Smooth muscle cell (in vitro differentiated cells): ENCODE measurements at regions not wholly inside any gene's neighbourhood (a gene's known extent, or its start where the extent isn't known, plus 50 kb on each side); places are given as distances from the start of the nearest gene placed in this dataset.

Experiments
- DNase-seq: peaks from one replicate; lab custom pipeline; 2025; ENCODE audit not compliant: unreplicated experiment; lab: John Stamatoyannopoulos, UW
- H2AFZ ChIP-seq: fragments of 200-600 bp; sonication (generic); 2 replicates; pipeline ENCODE4 v1.6.0; 2016; ENCODE audit warnings: antibody characterized with exemption, low read depth, mild to moderate bottlenecking
- H3F3A ChIP-seq: fragments of 200-600 bp; sonication (generic); 2 replicates; pipeline ENCODE4 v1.6.0; 2017; ENCODE audit warnings: antibody characterized with exemption, low read depth
- H3K27ac ChIP-seq: fragments of 200-600 bp; sonication (generic); 2 replicates; pipeline ENCODE4 v1.5.1; 2016; ENCODE audit warnings: low read depth, mild to moderate bottlenecking
- H3K27me3 ChIP-seq: fragments of 200-600 bp; sonication (generic); 2 replicates; pipeline ENCODE4 v1.6.1; 2016; ENCODE audit warnings: low read depth, mild to moderate bottlenecking
- H3K36me3 ChIP-seq: fragments of 200-600 bp; sonication (generic); 2 replicates; pipeline ENCODE4 v1.5.1; 2016; ENCODE audit warnings: low read depth
- H3K4me1 ChIP-seq: fragments of 200-600 bp; sonication (generic); 2 replicates; pipeline ENCODE4 v1.5.1; 2016; ENCODE audit warnings: low read depth
- H3K4me2 ChIP-seq: fragments of 200-600 bp; sonication (generic); 2 replicates; pipeline ENCODE4 v1.6.0; 2016; ENCODE audit warnings: mild to moderate bottlenecking
- H3K4me3 ChIP-seq: fragments of 200-600 bp; sonication (generic); 2 replicates; pipeline ENCODE4 v1.5.1; 2016; ENCODE audit warnings: mild to moderate bottlenecking
- H3K79me2 ChIP-seq: fragments of 200-600 bp; sonication (generic); 2 replicates; pipeline ENCODE4 v1.6.0; 2016; ENCODE audit warnings: low read depth, mild to moderate bottlenecking
- H3K9ac ChIP-seq: fragments of 200-600 bp; sonication (generic); 2 replicates; pipeline ENCODE4 v1.6.0; 2016; ENCODE audit warnings: low read depth
- H3K9me3 ChIP-seq: fragments of 200-600 bp; sonication (generic); replicated peaks from 2 replicates; pipeline ENCODE4 v1.5.1; 2016; ENCODE audit warnings: low read depth
- H4K20me1 ChIP-seq: fragments of 200-600 bp; sonication (generic); 2 replicates; pipeline ENCODE4 v1.6.0; 2016; ENCODE audit warnings: low read depth
- CTCF ChIP-seq: fragments of 200-600 bp; sonication (generic); IDR thresholded peaks from 2 replicates; pipeline ENCODE4 v1.5.1; 2017; ENCODE audit warnings: borderline replicate concordance, mild to moderate bottlenecking, antibody characterized with exemption; ENCODE audit not compliant: insufficient read depth, poor library complexity, severe bottlenecking
- WGBS: methylation state at CpG from one replicate; pipeline ENCODE4 v1.1.7; 2016; ENCODE audit warnings: low lambda C conversion rate; 5-methylcytosine and 5-hydroxymethylcytosine counted together

- WGBS: 69% methylated on average over 2 of the region's 2 CpGs
Observed at GRCh38 chr9:87089506-87089905, 142.2 kb upstream of the GAS1 start.

GRCh38 chr9:87089929-87090328 lies 142.6 kb upstream of the GAS1 start:
- no peak overlapping the region for H3K27ac ChIP-seq
- no peaks in the 10 kb centered on the region for H3F3A ChIP-seq
- H4K20me1 ChIP-seq: no peaks in the 10 kb centered on the region
- no peaks in the 10 kb centered on the region for H3K4me1 ChIP-seq
- no peak for DNase-seq
- no peak overlapping the region for H3K9ac ChIP-seq
- H3K4me2 ChIP-seq: no peak overlapping the region
- no peak overlapping the region for H3K4me3 ChIP-seq
- no peaks in the 10 kb centered on the region for H3K27me3 ChIP-seq
- TF ChIP-seq CTCF: no peak
- no peaks in the 10 kb centered on the region for H3K36me3 ChIP-seq
- H3K9me3 ChIP-seq: no peaks in the 10 kb centered on the region
- H2AFZ ChIP-seq: no peak overlapping the region
- no peaks in the 10 kb centered on the region for H3K79me2 ChIP-seq

More at GRCh38 chr9:87089506-87089905, 142.2 kb upstream of the GAS1 start:
- Histone ChIP-seq H4K20me1 (no peaks in the 10 kb centered on the region), H3K4me2 (no peak overlapping the region), H3K4me3 (no peak overlapping the region), H3K4me1 (no peaks in the 10 kb centered on the region), H3K27ac (no peak overlapping the region), H3K36me3 (no peaks in the 10 kb centered on the region), H2AFZ (no peak overlapping the region), H3K9me3 (no peaks in the 10 kb centered on the region), H3K79me2 (no peaks in the 10 kb centered on the region), H3K27me3 (no peaks in the 10 kb centered on the region), H3K9ac (no peak overlapping the region), H3F3A (no peaks in the 10 kb centered on the region)
- TF ChIP-seq CTCF: no peak
- no peak for DNase-seq

- Histone ChIP-seq H3F3A (no peaks in the 10 kb centered on the region), H3K9ac (no peak overlapping the region), H2AFZ (no peak overlapping the region), H3K9me3 (no peaks in the 10 kb centered on the region), H3K4me2 (no peak overlapping the region), H3K79me2 (no peaks in the 10 kb centered on the region), H3K4me1 (no peaks in the 10 kb centered on the region), H4K20me1 (no peaks in the 10 kb centered on the region), H3K27ac (no peak overlapping the region), H3K4me3 (no peak overlapping the region), H3K36me3 (no peaks in the 10 kb centered on the region), H3K27me3 (no peaks in the 10 kb centered on the region)
- no peak for TF ChIP-seq CTCF
- no peak for DNase-seq
- over 99% methylated on average over 3 of the region's 3 CpGs for WGBS
Observed at GRCh38 chr9:87093777-87094176, 146.5 kb upstream of the GAS1 start.

- Histone ChIP-seq H3K27me3 (no peaks in the 10 kb centered on the region), H4K20me1 (no peaks in the 10 kb centered on the region), H3K9me3 (no peaks in the 10 kb centered on the region), H3K27ac (no peak overlapping the region), H3K4me2 (no peak overlapping the region), H3F3A (no peaks in the 10 kb centered on the region), H3K36me3 (no peaks in the 10 kb centered on the region), H3K4me1 (no peaks in the 10 kb centered on the region), H3K9ac (no peak overlapping the region), H3K79me2 (no peaks in the 10 kb centered on the region), H3K4me3 (no peak overlapping the region), H2AFZ (no peak overlapping the region)
- TF ChIP-seq CTCF: no peak
- 94% methylated on average over 5 of the region's 5 CpGs for WGBS
- DNase-seq: no peak
Observed at GRCh38 chr9:87095951-87096350, 148.6 kb upstream of the GAS1 start.
